KOPT-K1 (cell line): ENCODE measurements at regions not wholly inside any gene's neighbourhood (a gene's known extent, or its start where the extent isn't known, plus 50 kb on each side); places are given as distances from the start of the nearest gene placed in this dataset.

ENCODE experiments used
- H3K27ac ChIP-seq: fragments of 200-600 bp; sonication (generic); 2 replicates; pipeline ENCODE4 v1.5.1; 2016; ENCODE audit warnings: antibody characterized with exemption, mild to moderate bottlenecking, low read depth, low read length; ENCODE audit not compliant: poor library complexity, severe bottlenecking
- H3K36me3 ChIP-seq: fragments of 200-600 bp; sonication (generic); 2 replicates; pipeline ENCODE4 v1.5.1; 2017; ENCODE audit warnings: antibody characterized with exemption, mild to moderate bottlenecking, low read length, moderate library complexity; ENCODE audit not compliant: insufficient read depth
- H3K9me3 ChIP-seq: fragments of 200-600 bp; sonication (generic); 2 replicates; pipeline ENCODE4 v1.5.1; 2017; ENCODE audit warnings: antibody characterized with exemption, low read length, mild to moderate bottlenecking; ENCODE audit not compliant: insufficient read depth, poor library complexity, severe bottlenecking

- H3K36me3 ChIP-seq: no peaks in the 10 kb centered on the region
- H3K27ac ChIP-seq: no peak overlapping the region
- no peaks in the 10 kb centered on the region for H3K9me3 ChIP-seq
These were observed 1042.5 kb upstream of the PABPC4L start for GRCh38 chr4:135244056-135244455.

GRCh38 chr4:135240796-135241195 lies 1039.2 kb upstream of the PABPC4L start:
- no peaks in the 10 kb centered on the region for H3K9me3 ChIP-seq
- no peaks in the 10 kb centered on the region for H3K36me3 ChIP-seq
- H3K27ac ChIP-seq: no peak overlapping the region

DNA sequence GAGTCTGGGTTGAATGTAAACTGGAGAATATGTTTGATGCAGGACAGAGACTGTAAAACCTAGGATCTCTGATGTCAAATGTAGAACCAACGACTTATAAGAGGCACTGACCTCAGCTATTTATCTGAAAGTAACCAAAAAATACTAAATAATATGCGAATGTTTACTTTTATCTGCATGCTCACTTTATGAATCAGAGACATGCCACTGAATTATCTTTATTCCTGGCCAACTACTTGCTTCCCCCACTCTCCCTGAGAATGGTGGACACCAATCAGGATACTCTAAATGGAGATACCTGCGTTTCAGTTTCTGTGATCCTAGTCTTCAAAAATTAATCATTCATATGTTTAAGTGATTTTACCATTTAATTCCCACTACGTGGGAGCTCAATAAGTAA lies 1038.4 kb upstream of the PABPC4L start:
- Histone ChIP-seq H3K9me3 (no peaks in the 10 kb centered on the region), H3K27ac (no peak overlapping the region), H3K36me3 (no peaks in the 10 kb centered on the region)

DNA sequence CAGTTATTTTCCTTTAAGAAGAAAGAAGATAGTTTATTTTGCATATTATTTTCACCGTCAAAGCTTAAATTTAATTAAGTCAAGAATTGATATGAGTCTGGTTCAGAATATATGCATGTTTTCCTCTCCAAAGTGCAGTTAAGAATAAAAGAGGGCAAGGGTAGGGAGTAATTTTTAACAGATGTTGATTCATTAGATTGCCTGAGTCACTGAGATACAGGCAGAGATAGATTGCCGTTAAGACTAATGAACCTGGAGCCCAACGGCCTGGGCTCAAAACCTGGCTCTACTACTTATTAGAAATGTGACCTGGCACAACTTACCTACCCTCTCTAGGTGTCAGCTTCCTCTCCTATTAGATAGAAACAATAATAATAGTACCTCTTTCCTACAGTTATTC lies 1037.4 kb upstream of the PABPC4L start:
- Histone ChIP-seq H3K9me3 (no peaks in the 10 kb centered on the region), H3K27ac (no peak overlapping the region), H3K36me3 (no peaks in the 10 kb centered on the region)

DNA sequence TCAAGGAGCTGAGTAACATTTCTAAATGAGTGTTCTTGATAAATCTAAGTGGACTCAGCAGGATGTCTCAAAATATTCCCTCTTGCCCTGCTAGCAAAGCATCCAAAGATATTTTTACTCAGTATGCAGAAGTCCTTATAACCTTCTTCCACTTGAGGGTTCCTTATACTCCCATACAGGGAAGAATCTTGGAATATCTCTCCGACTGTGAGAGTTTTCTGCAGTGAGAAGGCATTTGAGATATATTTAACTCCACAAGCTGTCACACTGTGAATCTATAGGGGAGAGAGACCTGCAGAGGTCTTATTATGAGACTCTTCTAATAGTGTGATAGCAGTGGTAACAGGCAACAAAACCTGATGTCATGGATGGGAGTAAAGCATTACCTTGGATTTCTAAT lies 1034.5 kb upstream of the PABPC4L start:
- no peak overlapping the region for H3K27ac ChIP-seq
- H3K9me3 ChIP-seq: no peaks in the 10 kb centered on the region
- no peaks in the 10 kb centered on the region for H3K36me3 ChIP-seq

- no peaks in the 10 kb centered on the region for H3K36me3 ChIP-seq
- no peak overlapping the region for H3K27ac ChIP-seq
- H3K9me3 ChIP-seq: no peaks in the 10 kb centered on the region
These were observed 1026.3 kb upstream of the PABPC4L start for GRCh38 chr4:135227842-135228241.

DNA sequence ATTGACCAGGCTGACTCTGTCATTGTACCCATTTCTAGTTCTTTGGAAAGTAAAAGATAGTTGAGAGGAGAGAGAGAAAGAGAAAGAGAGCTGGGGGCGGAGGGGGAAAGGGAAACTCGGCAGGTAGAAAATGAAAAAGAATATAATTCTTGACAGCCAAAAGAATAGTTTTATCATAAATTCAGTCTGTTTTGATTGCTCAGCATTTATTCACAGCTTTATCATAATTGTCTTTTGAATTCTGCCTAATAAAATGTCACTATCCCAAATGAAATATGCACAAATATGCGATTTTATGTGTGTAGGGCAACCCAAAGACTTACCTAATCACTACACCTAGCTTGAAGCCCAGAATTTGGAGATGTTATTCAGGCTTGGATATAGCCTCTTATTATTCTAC lies 1024.0 kb upstream of the PABPC4L start:
- Histone ChIP-seq H3K36me3 (no peaks in the 10 kb centered on the region), H3K27ac (no peak overlapping the region), H3K9me3 (no peaks in the 10 kb centered on the region)

GRCh38 chr4:135210341-135210740 lies 1008.8 kb upstream of the PABPC4L start:
- H3K27ac ChIP-seq: no peak overlapping the region
- no peaks in the 10 kb centered on the region for H3K9me3 ChIP-seq
- no peaks in the 10 kb centered on the region for H3K36me3 ChIP-seq

GRCh38 chr4:135207531-135207930 lies 1005.9 kb upstream of the PABPC4L start:
- H3K27ac ChIP-seq: no peak overlapping the region
- no peaks in the 10 kb centered on the region for H3K9me3 ChIP-seq
- no peaks in the 10 kb centered on the region for H3K36me3 ChIP-seq

GRCh38 chr4:135204311-135204710 lies 1002.7 kb upstream of the PABPC4L start:
- no peaks in the 10 kb centered on the region for H3K9me3 ChIP-seq
- no peaks in the 10 kb centered on the region for H3K36me3 ChIP-seq
- no peak overlapping the region for H3K27ac ChIP-seq

DNA sequence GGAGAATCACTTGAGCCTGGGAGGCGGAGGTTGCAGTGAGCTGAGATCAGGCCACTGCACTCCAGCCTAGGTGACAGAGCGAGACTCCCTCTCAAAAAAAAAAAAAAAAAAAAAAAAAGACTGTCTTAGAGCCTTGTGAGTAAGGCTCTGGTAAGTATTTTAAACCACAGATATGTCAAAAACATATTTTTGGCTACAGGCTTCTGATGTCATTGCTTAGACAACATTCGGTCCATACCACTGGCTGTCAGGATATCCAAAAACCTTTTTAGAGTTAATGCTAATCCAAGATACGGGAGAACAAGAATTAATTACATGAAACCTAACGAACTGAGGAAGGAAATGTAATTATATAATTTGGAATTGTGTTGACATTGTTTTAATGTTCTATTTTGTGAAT lies 999.5 kb upstream of the PABPC4L start:
- Histone ChIP-seq H3K36me3 (no peaks in the 10 kb centered on the region), H3K27ac (no peak overlapping the region), H3K9me3 (no peaks in the 10 kb centered on the region)

- no peaks in the 10 kb centered on the region for H3K36me3 ChIP-seq
- no peaks in the 10 kb centered on the region for H3K9me3 ChIP-seq
- no peak overlapping the region for H3K27ac ChIP-seq
These were observed 996.1 kb upstream of the PABPC4L start for GRCh38 chr4:135197641-135198040.

GRCh38 chr4:135194477-135194876 lies 992.9 kb upstream of the PABPC4L start:
- Histone ChIP-seq H3K36me3 (no peaks in the 10 kb centered on the region), H3K9me3 (no peaks in the 10 kb centered on the region), H3K27ac (no peak overlapping the region)

DNA sequence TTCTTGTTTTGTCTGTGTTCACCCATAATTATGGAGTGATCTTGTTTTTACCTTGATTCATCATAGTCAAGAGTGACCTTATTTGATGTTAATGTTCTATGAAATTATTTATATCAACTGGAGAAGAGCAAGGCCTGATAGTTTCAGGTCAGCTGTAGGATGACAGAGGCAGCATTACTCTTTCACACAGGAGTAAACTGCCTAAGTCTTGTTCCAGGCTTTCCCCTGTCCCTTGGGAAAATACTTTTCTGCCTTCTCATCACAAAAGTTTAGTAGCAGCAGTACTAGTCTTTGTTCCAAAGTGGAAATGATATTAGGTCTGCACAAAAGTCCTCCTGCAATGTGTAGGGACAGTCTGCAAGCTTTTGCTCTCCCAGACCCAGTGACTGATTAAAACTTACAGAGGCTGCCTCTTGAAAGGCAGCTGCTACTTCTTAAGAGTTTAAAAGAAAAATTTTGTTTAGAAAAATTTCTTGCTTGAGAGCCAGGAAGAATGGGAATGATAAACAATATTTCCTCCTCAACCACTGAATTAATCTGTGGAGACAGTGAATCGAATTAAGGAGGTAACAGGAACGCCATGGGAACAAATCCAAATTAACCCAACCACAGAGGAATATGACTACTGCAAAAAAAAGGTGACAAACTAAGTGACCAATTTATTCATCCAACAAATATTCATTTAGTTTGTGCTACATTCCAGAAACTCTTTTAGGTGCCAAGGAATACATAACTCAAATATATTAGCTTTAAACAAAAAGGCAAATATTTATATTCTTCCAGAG lies 991.4 kb upstream of the PABPC4L start:
- Histone ChIP-seq H3K27ac (no peak overlapping the region), H3K36me3 (no peaks in the 10 kb centered on the region), H3K9me3 (no peaks in the 10 kb centered on the region)

- Histone ChIP-seq H3K36me3 (no peaks in the 10 kb centered on the region), H3K9me3 (no peaks in the 10 kb centered on the region), H3K27ac (no peak overlapping the region)
These were observed 990.0 kb upstream of the PABPC4L start for GRCh38 chr4:135191596-135191995.

GRCh38 chr4:135186002-135186401 lies 984.4 kb upstream of the PABPC4L start:
- no peaks in the 10 kb centered on the region for H3K36me3 ChIP-seq
- H3K27ac ChIP-seq: no peak overlapping the region
- H3K9me3 ChIP-seq: no peaks in the 10 kb centered on the region
